ENCODE measurements at regions not wholly inside any gene's neighbourhood (a gene's known extent, or its start where the extent isn't known, plus 50 kb on each side); places are given as distances from the start of the nearest gene placed in this dataset.

DNA sequence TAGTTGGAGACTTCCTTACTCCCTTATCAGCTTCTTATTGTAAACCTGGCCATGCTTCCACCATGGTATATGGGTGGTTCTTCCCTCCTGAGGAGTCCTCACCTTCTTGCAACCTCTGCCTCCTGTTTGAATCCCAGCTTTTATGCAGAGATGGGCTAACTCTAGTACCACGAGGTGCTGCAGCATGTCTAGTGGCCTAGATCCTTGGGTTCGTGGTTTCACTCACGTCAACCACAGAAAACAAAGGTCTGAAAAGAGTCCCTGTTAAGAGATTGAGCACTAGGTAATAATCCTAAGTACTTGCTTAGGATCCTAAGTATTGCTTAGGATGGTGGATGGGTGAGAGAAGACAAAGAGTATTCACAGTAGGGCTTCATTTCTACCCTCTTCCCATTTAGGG lies 133.7 kb downstream of the FCRL5 start:
- Histone ChIP-seq H4K20me1 (ENCODE audit: insufficient read depth, low read length) (no peaks in the 10 kb centered on the region; the same call in 1 of the 2 replicates), H3K4me3 (ENCODE audit: insufficient read depth, low read depth, low read length) (no peak overlapping the region), H4K8ac (ENCODE audit: low read depth in 2 of 2, low read length in 2 of 2) (no peak overlapping the region), H3K27ac (ENCODE audit: insufficient read depth, low read length) (no peak overlapping the region), H3K9ac (ENCODE audit: low read depth, low read length) (no peak overlapping the region), H4K91ac (ENCODE audit: insufficient read depth, low read depth, low read length) (no peak overlapping the region), H3K4me1 (ENCODE audit: control insufficient read depth, insufficient read depth, low read length) (no peaks in the 10 kb centered on the region), H2BK120ac (ENCODE audit: low read depth, low read length) (no peak overlapping the region), H3K18ac (ENCODE audit: low read depth, low read length) (no peak overlapping the region), H3K9me3 (ENCODE audit: control insufficient read depth, insufficient read depth, low read length) (no peaks in the 10 kb centered on the region), H3K56ac (ENCODE audit: extremely low read depth, insufficient read depth, low read length) (no peak overlapping the region), H2AFZ (replicated peaks; ENCODE audit: low read length, poor library complexity) (no peak overlapping the region), H3K79me1 (ENCODE audit: low read depth in 1 of 2, low read length in 2 of 2) (no peaks in the 10 kb centered on the region), H2AK5ac (ENCODE audit: low read depth, low read length) (no peak overlapping the region), H3K27me3 (ENCODE audit: control insufficient read depth, insufficient read depth, low read length) (no peaks in the 10 kb centered on the region), H2AK9ac (replicated peaks; ENCODE audit: low read depth, low read length, poor library complexity) (no peak overlapping the region), H3K4me2 (ENCODE audit: low read depth, low read length) (no peak overlapping the region), H2BK20ac (ENCODE audit: low read depth, low read length) (no peak overlapping the region), H2BK5ac (ENCODE audit: low read depth, low read length, poor library complexity, severe bottlenecking) (no peak overlapping the region), H2BK15ac (ENCODE audit: low read depth, low read length) (no peak overlapping the region), H3K14ac (replicated peaks; ENCODE audit: low read depth, low read length) (no peak overlapping the region), H3K4ac (ENCODE audit: low read depth, low read length) (no peak overlapping the region), H3K36me3 (ENCODE audit: control insufficient read depth, insufficient read depth, low read length) (no peaks in the 10 kb centered on the region), H4K5ac (ENCODE audit: low read depth, low read length) (no peak overlapping the region), H3K23ac (ENCODE audit: low read depth, low read length) (no peak overlapping the region), H3K9me1 (ENCODE audit: insufficient read depth, low read length) (peaks cover 4% of the 10 kb centered on the region; the same call in 1 of the 2 replicates)
- ChIA-PET POLR2A (ENCODE audit: unreplicated experiment) (no interaction called here), CTCF (no interaction called here)
- WGBS, 2 experiments (ENCODE audit: extremely low coverage in 2 of 2, insufficient read length in 1 of 2) = 20% methylated on average over 3 of the region's 3 CpGs; no CpG with 5 or more reads in 1 of the 2 experiments
- in situ Hi-C loops (cut with MboI; ENCODE audit: low sequenced_read_pairs) (no loop called here), dilution Hi-C loops (cut with HindIII; ENCODE audit: low sequenced_read_pairs, unreplicated experiment) (no loop called here), intact Hi-C loops (cut with micrococcal nuclease) (no loop called here)
- no peak for DNase-seq
- TF ChIP-seq RFX5 (IDR thresholded peaks at IDR 0.05; ENCODE audit: low read depth, low read length) = no peak
- no peak for TF ChIP-seq CHD1 (IDR thresholded peaks at IDR 0.05; ENCODE audit: low read depth, low read length)
- TF ChIP-seq NFE2L2 (IDR thresholded peaks at IDR 0.05; ENCODE audit: low read depth, low read length) = no peak
- no peak for TF ChIP-seq FOS (IDR thresholded peaks at IDR 0.05; ENCODE audit: low read depth, low read length)
- no peak for TF ChIP-seq BHLHE40 (IDR thresholded peaks at IDR 0.05; ENCODE audit: low read depth, low read length)
- TF ChIP-seq MAZ (IDR thresholded peaks at IDR 0.05; ENCODE audit: borderline replicate concordance, low read depth, low read length) = no peak
- TF ChIP-seq RCOR1 (IDR thresholded peaks at IDR 0.05; ENCODE audit: insufficient replicate concordance, low read length) = no peak
- TF ChIP-seq MAFK (IDR thresholded peaks at IDR 0.05; ENCODE audit: low read depth, low read length) = no peak
- no peak for TF ChIP-seq CEBPB (IDR thresholded peaks at IDR 0.05; ENCODE audit: low read depth, low read length)
- no peak for TF ChIP-seq RAD21 (IDR thresholded peaks at IDR 0.05; ENCODE audit: low read length)
- TF ChIP-seq CTCF (conservative IDR thresholded peaks at IDR 0.05; ENCODE audit: low read depth, low read length) = no peak
- TF ChIP-seq, protein P1, sequence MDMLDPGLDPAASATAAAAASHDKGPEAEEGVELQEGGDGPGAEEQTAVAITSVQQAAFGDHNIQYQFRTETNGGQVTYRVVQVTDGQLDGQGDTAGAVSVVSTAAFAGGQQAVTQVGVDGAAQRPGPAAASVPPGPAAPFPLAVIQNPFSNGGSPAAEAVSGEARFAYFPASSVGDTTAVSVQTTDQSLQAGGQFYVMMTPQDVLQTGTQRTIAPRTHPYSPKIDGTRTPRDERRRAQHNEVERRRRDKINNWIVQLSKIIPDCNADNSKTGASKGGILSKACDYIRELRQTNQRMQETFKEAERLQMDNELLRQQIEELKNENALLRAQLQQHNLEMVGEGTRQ (IDR thresholded peaks at IDR 0.05; ENCODE audit: low read depth, low read length) = no peak
- TF ChIP-seq MXI1 (IDR thresholded peaks at IDR 0.05; ENCODE audit: borderline replicate concordance, low read depth, low read length) = no peak
- no peak for TF ChIP-seq SMC3 (IDR thresholded peaks at IDR 0.05; ENCODE audit: low read depth, low read length)
- no peak for TF ChIP-seq POLR2A (IDR thresholded peaks at IDR 0.05; ENCODE audit: low read depth, low read length)
- TF ChIP-seq ELK1 (IDR thresholded peaks at IDR 0.05; ENCODE audit: borderline replicate concordance, low read depth, low read length) = no peak
- no TSS peak for BruUV-seq (replicated peaks)
- ATAC-seq (ENCODE audit: low read depth) = no peak
